Muscle of leg (tissue), 3 donors: ENCODE measurements at regions not wholly inside any gene's neighbourhood (a gene's known extent, or its start where the extent isn't known, plus 50 kb on each side); places are given as distances from the start of the nearest gene placed in this dataset.

Experiments
- DNase-seq: peaks from one replicate; pipeline ENCODE4 v3.0.0; 2013
- H3K27ac ChIP-seq: one replicate; pipeline ENCODE4 v1.5.1; 2013; ENCODE audit warnings: mild to moderate bottlenecking, low read length, control low read depth
- H3K27me3 ChIP-seq: one replicate; pipeline ENCODE4 v1.6.1; 2013; ENCODE audit warnings: low read length; ENCODE audit not compliant: control insufficient read depth, insufficient read depth
- H3K36me3 ChIP-seq: one replicate; pipeline ENCODE4 v1.6.1; 2013; ENCODE audit warnings: low read length; ENCODE audit not compliant: control insufficient read depth, insufficient read depth
- H3K4me1 ChIP-seq: one replicate; pipeline ENCODE4 v1.6.1; 2013; ENCODE audit warnings: low read length; ENCODE audit not compliant: control insufficient read depth, insufficient read depth
- H3K4me3 ChIP-seq: one replicate; pipeline ENCODE4 v1.5.1; 2013; ENCODE audit warnings: low read length, control low read depth
- H3K9me3 ChIP-seq: replicated peaks from 2 replicates; pipeline ENCODE4 v1.6.1; 2013; ENCODE audit warnings: low read depth, low read length; ENCODE audit not compliant: control insufficient read depth
- whole genome bisulfite sequencing: methylation state at CpG from one replicate; pipeline ENCODE4 v1.1.5; 2013; ENCODE audit warnings: missing lambda C conversion rate; ENCODE audit not compliant: insufficient coverage; 5-methylcytosine and 5-hydroxymethylcytosine counted together

- no CpG with 5 or more reads among the region's 1 CpG for WGBS
- H3K4me1 ChIP-seq: no peaks in the 10 kb centered on the region
- H3K27ac ChIP-seq: no peak overlapping the region
- H3K27me3 ChIP-seq: peaks cover 2% of the 10 kb centered on the region
- H3K4me3 ChIP-seq: no peak overlapping the region
- H3K36me3 ChIP-seq: no peaks in the 10 kb centered on the region
- DNase-seq: no peak
- H3K9me3 ChIP-seq: no peaks in the 10 kb centered on the region
Measured at GRCh38 chrX:149282909-149283308, 222.2 kb downstream of the IDS start.

- Histone ChIP-seq H3K27me3 (peaks cover 5% of the 10 kb centered on the region), H3K4me3 (no peak overlapping the region), H3K36me3 (no peaks in the 10 kb centered on the region), H3K27ac (no peak overlapping the region), H3K4me1 (no peaks in the 10 kb centered on the region), H3K9me3 (no peaks in the 10 kb centered on the region)
- no peak for DNase-seq
Measured at GRCh38 chrX:149280011-149280410, 225.1 kb downstream of the IDS start.

- DNase-seq: peak; percentile 13
- WGBS: no CpG with 5 or more reads among the region's 2 CpGs
- no peaks in the 10 kb centered on the region for H3K36me3 ChIP-seq
- peaks cover 5% of the 10 kb centered on the region for H3K27me3 ChIP-seq
- H3K4me3 ChIP-seq: no peak overlapping the region
- H3K9me3 ChIP-seq: no peaks in the 10 kb centered on the region
- H3K4me1 ChIP-seq: no peaks in the 10 kb centered on the region
- no peak overlapping the region for H3K27ac ChIP-seq
Measured at GRCh38 chrX:149275836-149276235, 229.3 kb downstream of the IDS start.

- no peaks in the 10 kb centered on the region for H3K4me1 ChIP-seq
- peaks cover 3% of the 10 kb centered on the region for H3K27me3 ChIP-seq
- no peaks in the 10 kb centered on the region for H3K9me3 ChIP-seq
- H3K36me3 ChIP-seq: no peaks in the 10 kb centered on the region
- H3K27ac ChIP-seq: no peak overlapping the region
- DNase-seq: no peak
- no peak overlapping the region for H3K4me3 ChIP-seq
- WGBS: 82% methylated on average over 4 of the region's 4 CpGs
Measured at GRCh38 chrX:149274516-149275105, 230.5 kb downstream of the IDS start.

- 83% methylated on average over 7 of the region's 10 CpGs for WGBS
- Histone ChIP-seq H3K4me3 (no peak overlapping the region), H3K9me3 (no peaks in the 10 kb centered on the region), H3K4me1 (no peaks in the 10 kb centered on the region), H3K36me3 (no peaks in the 10 kb centered on the region), H3K27ac (no peak overlapping the region), H3K27me3 (peaks cover 3% of the 10 kb centered on the region)
- no peak for DNase-seq
Measured at GRCh38 chrX:149272690-149273463, 232.2 kb downstream of the IDS start.

GRCh38 chrX:149267878-149268813 is 237.0 kb downstream of the IDS start:
- DNase-seq: no peak
- Histone ChIP-seq H3K36me3 (no peaks in the 10 kb centered on the region), H3K9me3 (no peaks in the 10 kb centered on the region), H3K4me3 (no peak overlapping the region), H3K27me3 (no peaks in the 10 kb centered on the region), H3K4me1 (no peaks in the 10 kb centered on the region), H3K27ac (no peak overlapping the region)
- WGBS: 62% methylated on average over 3 of the region's 6 CpGs

- no peaks in the 10 kb centered on the region for H3K4me1 ChIP-seq
- no CpG with 5 or more reads among the region's 1 CpG for WGBS
- H3K36me3 ChIP-seq: no peaks in the 10 kb centered on the region
- H3K4me3 ChIP-seq: no peak overlapping the region
- H3K27ac ChIP-seq: no peak overlapping the region
- no peak for DNase-seq
- no peaks in the 10 kb centered on the region for H3K9me3 ChIP-seq
- no peaks in the 10 kb centered on the region for H3K27me3 ChIP-seq
Measured at GRCh38 chrX:149262086-149262485, 243.0 kb downstream of the IDS start.

GRCh38 chrX:149259241-149259640 is 245.9 kb downstream of the IDS start:
- Histone ChIP-seq H3K4me1 (no peaks in the 10 kb centered on the region), H3K4me3 (no peak overlapping the region), H3K27me3 (no peaks in the 10 kb centered on the region), H3K36me3 (no peaks in the 10 kb centered on the region), H3K9me3 (no peaks in the 10 kb centered on the region), H3K27ac (no peak overlapping the region)
- WGBS: no CpG with 5 or more reads among the region's 2 CpGs
- DNase-seq: no peak

- H3K4me1 ChIP-seq: no peaks in the 10 kb centered on the region
- no peaks in the 10 kb centered on the region for H3K36me3 ChIP-seq
- H3K27ac ChIP-seq: no peak overlapping the region
- no peaks in the 10 kb centered on the region for H3K9me3 ChIP-seq
- 88% methylated on average over 1 of the region's 1 CpG for WGBS
- H3K27me3 ChIP-seq: no peaks in the 10 kb centered on the region
- no peak overlapping the region for H3K4me3 ChIP-seq
- DNase-seq: no peak
Measured at GRCh38 chrX:149255860-149256259, 249.2 kb downstream of the IDS start.

- Histone ChIP-seq H3K27ac (no peak overlapping the region), H3K36me3 (no peaks in the 10 kb centered on the region), H3K9me3 (no peaks in the 10 kb centered on the region), H3K27me3 (no peaks in the 10 kb centered on the region), H3K4me1 (no peaks in the 10 kb centered on the region), H3K4me3 (no peak overlapping the region)
- no peak for DNase-seq
- no CpG with 5 or more reads among the region's 3 CpGs for WGBS
Measured at GRCh38 chrX:149248073-149248625, 257.0 kb downstream of the IDS start.
